H1 (cell line): ENCODE measurements at regions not wholly inside any gene's neighbourhood (a gene's known extent, or its start where the extent isn't known, plus 50 kb on each side); places are given as distances from the start of the nearest gene placed in this dataset.

ENCODE experiments used
- CTCF ChIA-PET: fragments of 300-600 bp; sonication (Branson Sonifier 250); formaldehyde crosslinking; loops from one replicate; lab custom pipeline; 2021; ENCODE audit not compliant: partially characterized antibody; lab: Charles Lee
- POLR2A ChIA-PET: fragments of 300-600 bp; sonication (Branson Sonifier 250); formaldehyde crosslinking; loops from one replicate; lab custom pipeline; 2021; ENCODE audit warnings: inconsistent platforms; ENCODE audit not compliant: partially characterized antibody; lab: Charles Lee
- DNase-seq, 2 experiments: peaks; one replicate each; pipeline versions ENCODE4 v3.0.0 to v3.0.0-alpha.2; 2010 to 2022; ENCODE audit warnings: low spot score in 2 of 2, low read depth in 1 of 2, mixed read lengths in 1 of 2
- FAIRE-seq: peaks from 2 replicates; lab custom pipeline; 2011; peaks lifted over from hg19 to GRCh38; lab: Jason Lieb, UNC
- H2AFZ ChIP-seq: 2 replicates; pipeline ENCODE4 v1.8.1; 2012; ENCODE audit warnings: low read length, inconsistent platforms
- H2AK5ac ChIP-seq: 2 replicates; pipeline ENCODE4 v1.6.1; 2013; ENCODE audit warnings: low read depth, low read length
- H2BK120ac ChIP-seq: replicated peaks from 2 replicates; pipeline ENCODE3; 2013; ENCODE audit warnings: low read depth, low read length, inconsistent platforms
- H2BK12ac ChIP-seq: 2 replicates; pipeline ENCODE4 v1.6.1; 2013; ENCODE audit warnings: low read depth, low read length
- H2BK15ac ChIP-seq: 2 replicates; pipeline ENCODE4 v1.6.1; 2013; ENCODE audit warnings: low read length
- H2BK20ac ChIP-seq: 2 replicates; pipeline ENCODE4 v1.6.1; 2013; ENCODE audit warnings: low read length
- H2BK5ac ChIP-seq: 2 replicates; pipeline ENCODE4 v1.6.1; 2013; ENCODE audit warnings: low read depth, low read length
- H3K14ac ChIP-seq: 2 replicates; pipeline ENCODE4 v1.6.1; 2013; ENCODE audit warnings: inconsistent platforms; ENCODE audit not compliant: insufficient read length
- H3K18ac ChIP-seq: 2 replicates; pipeline ENCODE4 v1.6.1; 2013; ENCODE audit warnings: low read length; ENCODE audit errors: extremely low read depth
- H3K23ac ChIP-seq: 2 replicates; pipeline ENCODE4 v1.6.1; 2013; ENCODE audit warnings: inconsistent platforms; ENCODE audit not compliant: insufficient read length
- H3K23me2 ChIP-seq: 2 replicates; pipeline ENCODE4 v1.6.1; 2013; ENCODE audit warnings: low read depth, low read length
- H3K27ac ChIP-seq: 2 replicates; pipeline ENCODE4 v1.6.1; 2011; ENCODE audit warnings: low read depth, low read length, inconsistent platforms
- H3K27me3 ChIP-seq, 4 experiments: replicated peaks in 1 of 4; 1 replicate in 1 of 4; 2 replicates in 3 of 4; pipeline versions ENCODE4 v1.6.1 to v1.8.1; 2011 to 2013; ENCODE audit warnings: low read length in 3 of 4, mild to moderate bottlenecking in 3 of 4, inconsistent platforms in 2 of 4, mixed read lengths in 2 of 4, moderate library complexity in 1 of 4; ENCODE audit not compliant: control insufficient read depth in 3 of 4, insufficient read depth in 3 of 4; ENCODE audit errors: extremely low read depth in 1 of 4
- H3K36me3 ChIP-seq, 4 experiments: 2 replicates each; pipeline versions ENCODE4 v1.6.1 to v1.8.1; 2011 to 2013; ENCODE audit warnings: mild to moderate bottlenecking in 4 of 4, low read length in 3 of 4, moderate library complexity in 2 of 4, control low read depth in 1 of 4, inconsistent platforms in 1 of 4; ENCODE audit not compliant: insufficient read depth in 4 of 4, control insufficient read depth in 2 of 4
- H3K4ac ChIP-seq: replicated peaks from 2 replicates; pipeline ENCODE3; 2013; ENCODE audit warnings: low read length, low read depth, mixed read lengths, inconsistent platforms; ENCODE audit not compliant: insufficient read length
- H3K4me1 ChIP-seq, 4 experiments: replicated peaks in 1 of 4; 1 replicate in 1 of 4; 2 replicates in 3 of 4; pipeline versions ENCODE4 v1.6.1 to v1.8.1; 2011 to 2013; ENCODE audit warnings: low read length in 3 of 4, inconsistent platforms in 2 of 4, mixed read lengths in 1 of 4; ENCODE audit not compliant: insufficient read depth in 4 of 4, control insufficient read depth in 3 of 4
- H3K4me2 ChIP-seq, 2 experiments: 2 replicates each; pipeline versions ENCODE4 v1.6.1 to v1.8.1; 2011 to 2013; ENCODE audit warnings: low read depth in 2 of 2, low read length in 2 of 2, control low read depth in 1 of 2, inconsistent platforms in 1 of 2, mild to moderate bottlenecking in 1 of 2; ENCODE audit not compliant: insufficient read depth in 1 of 2
- H3K4me3 ChIP-seq, 4 experiments: fragments of 200-600, 300-600 bp in 1 of 4; sonication (generic), shearing (Covaris generic), sonication (Bioruptor Twin) in 1 of 4; 2 replicates each; pipeline versions ENCODE4 v1.5.1 to v1.8.1; 2011 to 2016; ENCODE audit warnings: low read length in 4 of 4, low read depth in 3 of 4, control low read depth in 2 of 4, inconsistent platforms in 2 of 4, mild to moderate bottlenecking in 2 of 4, mixed read lengths in 1 of 4, moderate library complexity in 1 of 4; ENCODE audit not compliant: insufficient read depth in 2 of 4; ENCODE audit errors: extremely low read depth in 1 of 4
- H3K56ac ChIP-seq: replicated peaks from 2 replicates; pipeline ENCODE3; 2013; ENCODE audit warnings: low read depth, mild to moderate bottlenecking, mixed read lengths, low read length, inconsistent platforms; ENCODE audit not compliant: insufficient read length
- H3K79me1 ChIP-seq: 2 replicates; pipeline ENCODE4 v1.6.1; 2013; ENCODE audit warnings: low read depth, low read length, control low read depth
- H3K79me2 ChIP-seq, 2 experiments: 2 replicates each; pipeline versions ENCODE4 v1.6.1 to v1.8.1; 2012 to 2013; ENCODE audit warnings: low read length in 2 of 2, mild to moderate bottlenecking in 2 of 2, inconsistent platforms in 1 of 2; ENCODE audit not compliant: insufficient read depth in 2 of 2, control insufficient read depth in 1 of 2
- H3K9ac ChIP-seq, 4 experiments: replicated peaks in 1 of 4; 1 replicate in 1 of 4; 2 replicates in 3 of 4; pipeline versions ENCODE4 v1.6.1 to v1.8.1; 2011 to 2013; ENCODE audit warnings: low read depth in 3 of 4, low read length in 3 of 4, control low read depth in 2 of 4, mild to moderate bottlenecking in 2 of 4, moderate library complexity in 2 of 4, inconsistent platforms in 1 of 4; ENCODE audit errors: extremely low read depth in 1 of 4
- H3K9me3 ChIP-seq, 2 experiments: 2 replicates each; pipeline versions ENCODE4 v1.6.1 to v1.8.1; 2012 to 2013; ENCODE audit warnings: mild to moderate bottlenecking in 2 of 2, moderate library complexity in 2 of 2, control low read depth in 1 of 2, inconsistent platforms in 1 of 2, low read depth in 1 of 2, low read length in 1 of 2, mixed read lengths in 1 of 2; ENCODE audit not compliant: insufficient read depth in 2 of 2
- H4K20me1 ChIP-seq, 2 experiments: replicated peaks in 1 of 2; 2 replicates each; pipeline versions ENCODE3 to v1.8.1; 2011 to 2013; ENCODE audit warnings: inconsistent platforms in 2 of 2, low read length in 2 of 2, mild to moderate bottlenecking in 1 of 2; ENCODE audit not compliant: insufficient read depth in 2 of 2, control insufficient read depth in 1 of 2
- H4K5ac ChIP-seq: 2 replicates; pipeline ENCODE4 v1.6.1; 2013; ENCODE audit warnings: low read length, low read depth, mixed read lengths, inconsistent platforms; ENCODE audit not compliant: insufficient read length
- H4K8ac ChIP-seq: 2 replicates; pipeline ENCODE4 v1.8.0; 2013; ENCODE audit warnings: mild to moderate bottlenecking, moderate library complexity, low read length, inconsistent platforms; ENCODE audit not compliant: insufficient read depth; ENCODE audit errors: extremely low read depth
- H4K91ac ChIP-seq: replicated peaks from 2 replicates; pipeline ENCODE3; 2013; ENCODE audit warnings: low read length, mixed read lengths, inconsistent platforms; ENCODE audit not compliant: insufficient read length
- ATF2 ChIP-seq: IDR thresholded peaks from 2 replicates; pipeline ENCODE4 v1.6.1; 2012; ENCODE audit warnings: low read length, inconsistent platforms
- CBX5 ChIP-seq: fragments of 300-800, 300-1000 bp; sonication (generic); IDR thresholded peaks from 2 replicates; pipeline ENCODE4 v1.7.1; 2016; ENCODE audit warnings: antibody characterized with exemption, low read length, low read depth
- CHD2 ChIP-seq: IDR thresholded peaks from 2 replicates; pipeline ENCODE4 v1.6.1; 2012; ENCODE audit warnings: low read length, improper control_type of control experiment
- SP2 ChIP-seq: IDR thresholded peaks from 2 replicates; pipeline ENCODE4 v1.6.1; 2012; ENCODE audit warnings: mild to moderate bottlenecking, low read length, inconsistent platforms
- SP4 ChIP-seq: IDR thresholded peaks from 2 replicates; pipeline ENCODE4 v1.6.1; 2012; ENCODE audit warnings: low read length, inconsistent platforms
- SUZ12 ChIP-seq: fragments of 200-600 bp; sonication (generic); IDR thresholded peaks from 2 replicates; pipeline ENCODE4 v1.6.1; 2012; ENCODE audit warnings: mild to moderate bottlenecking, inconsistent platforms, low read length, moderate library complexity, mixed read lengths
- WGBS, 2 experiments: shearing (Covaris generic) in 1 of 2; methylation state at CpG; one replicate each; pipeline versions ENCODE4 v1.1.6 to v1.1.7; 2013 to 2015; ENCODE audit warnings: low lambda C conversion rate in 2 of 2, mixed read lengths in 2 of 2, inconsistent platforms in 1 of 2, low coverage in 1 of 2, missing lambda C conversion rate in 1 of 2; ENCODE audit not compliant: insufficient replicate concordance in 2 of 2, insufficient coverage in 1 of 2, insufficient read length in 1 of 2; ENCODE audit errors: extremely low coverage in 1 of 2, missing lambda C conversion rate in 1 of 2; 5-methylcytosine and 5-hydroxymethylcytosine counted together

- no peak overlapping the region for H2AFZ ChIP-seq
- no peak overlapping the region for H3K14ac ChIP-seq
- H3K27me3 ChIP-seq = no peaks in the 10 kb centered on the region
- no peaks in the 10 kb centered on the region for H4K20me1 ChIP-seq
- no peak overlapping the region for H3K4ac ChIP-seq
- H3K27ac ChIP-seq = no peak overlapping the region
- no peaks in the 10 kb centered on the region for H3K79me2 ChIP-seq
- FAIRE-seq (no peak), DNase-seq (no peak)
- ChIA-PET POLR2A (no interaction called here), CTCF (interaction anchor here (0.5 to 2.3 kb wide), 7 partner anchors 10 to 386 kb away, joined by 3 to 15 read pairs (median 4); no protein-coding TSS in a partner anchor)
- H3K23ac ChIP-seq = no peak overlapping the region
- H3K18ac ChIP-seq = no peak overlapping the region
- H3K9ac ChIP-seq = no peak overlapping the region
- no peak overlapping the region for H4K8ac ChIP-seq
- H3K36me3 ChIP-seq = peaks cover 0 to 4% (median 0%) of the 10 kb centered on the region in 4 experiments; a peak in 1 of 8 replicates
- no peak overlapping the region for H2BK15ac ChIP-seq
- no peak overlapping the region for H4K91ac ChIP-seq
- no peak overlapping the region for H4K5ac ChIP-seq
- no peak overlapping the region for H3K4me3 ChIP-seq
- H2BK5ac ChIP-seq = no peak overlapping the region
- H3K23me2 ChIP-seq = no peaks in the 10 kb centered on the region
- H2BK20ac ChIP-seq = no peak overlapping the region
- H2BK12ac ChIP-seq = no peak overlapping the region
- H2AK5ac ChIP-seq = no peak overlapping the region
- TF ChIP-seq ATF2 (no peak), CBX5 (no peak), CHD2 (no peak), SP4 (no peak), SP2 (no peak), SUZ12 (no peak)
- WGBS, 2 experiments = 86% methylated on average over 2 of the region's 2 CpGs; no CpG with 5 or more reads in 1 of the 2 experiments
- H3K9me3 ChIP-seq = peaks cover under 1 to 9% of the 10 kb centered on the region in 2 experiments; a peak in 2 of 4 replicates
- H2BK120ac ChIP-seq = no peak overlapping the region
- H3K4me1 ChIP-seq = no peaks in the 10 kb centered on the region
- H3K4me2 ChIP-seq = no peak overlapping the region
- H3K56ac ChIP-seq = no peak overlapping the region
- H3K79me1 ChIP-seq = no peaks in the 10 kb centered on the region
Observed at GRCh38 chr17:63382136-63382535, 64.0 kb downstream of the CYB561 start.
